SHP77 (cell line): ENCODE measurements at regions not wholly inside any gene's neighbourhood (a gene's known extent, or its start where the extent isn't known, plus 50 kb on each side); places are given as distances from the start of the nearest gene placed in this dataset.
"Not testable (repeated sequence)": the region's sequence is repeated elsewhere in the genome, so short reads cannot be mapped to it uniquely, and the experiment has no call there.

ENCODE experiments used
- DNase-seq, 2 experiments: peaks; one replicate each; lab custom pipeline; 2025; lab: John Stamatoyannopoulos, UW

GRCh38 chr7:26078437-26079336 is 73.3 kb upstream of the NFE2L3 start:
- DNase-seq, result peak; percentile 86 to 90

- no peak for DNase-seq
Measured at GRCh38 chr7:26081638-26082037, 70.4 kb upstream of the NFE2L3 start.

GRCh38 chr7:26083113-26083512 is 68.9 kb upstream of the NFE2L3 start:
- DNase-seq, result no peak

- no peak for DNase-seq
Measured at GRCh38 chr7:26084418-26084817, 67.6 kb upstream of the NFE2L3 start.

- DNase-seq, result no peak
Measured at GRCh38 chr7:26085771-26086170, 66.2 kb upstream of the NFE2L3 start.

- DNase-seq, result no peak
Measured at GRCh38 chr7:26087321-26088091, 64.5 kb upstream of the NFE2L3 start.

- not testable (repeated sequence) for DNase-seq
Measured at GRCh38 chr7:26089469-26089868, 62.5 kb upstream of the NFE2L3 start.

- peak; percentile 61 to 72 for DNase-seq
Measured at GRCh38 chr7:26090927-26091519, 61.0 kb upstream of the NFE2L3 start.

GRCh38 chr7:26091933-26092332 is 60.1 kb upstream of the NFE2L3 start:
- no peak for DNase-seq

- DNase-seq, result no peak
Measured at GRCh38 chr7:26093023-26093422, 59.0 kb upstream of the NFE2L3 start.

GRCh38 chr7:26096136-26096535 is 55.9 kb upstream of the NFE2L3 start:
- DNase-seq, result no peak

- no peak for DNase-seq
Measured at GRCh38 chr7:26097837-26098668, 53.9 kb upstream of the NFE2L3 start.

- DNase-seq, result no peak
Measured at GRCh38 chr7:26099236-26099635, 52.8 kb upstream of the NFE2L3 start.

GRCh38 chr7:26100406-26101339 is 51.3 kb upstream of the NFE2L3 start:
- no peak for DNase-seq

GRCh38 chr7:26101361-26102151 is 50.4 kb upstream of the NFE2L3 start:
- DNase-seq, result no peak

GRCh38 chr7:26102176-26102575 is 49.8 kb upstream of the NFE2L3 start:
- no peak for DNase-seq
